ENCODE measurements at regions not wholly inside any gene's neighbourhood (a gene's known extent, or its start where the extent isn't known, plus 50 kb on each side); places are given as distances from the start of the nearest gene placed in this dataset.

GRCh38 chr2:146912536-146912935 is 932.3 kb upstream of the ACVR2A start:
- DNase-seq (ENCODE audit: low read depth in 2 of 2), result no peak

- no peak for DNase-seq (ENCODE audit: low read depth in 2 of 2)
These were observed 936.1 kb upstream of the ACVR2A start for GRCh38 chr2:146908776-146909175.

DNA sequence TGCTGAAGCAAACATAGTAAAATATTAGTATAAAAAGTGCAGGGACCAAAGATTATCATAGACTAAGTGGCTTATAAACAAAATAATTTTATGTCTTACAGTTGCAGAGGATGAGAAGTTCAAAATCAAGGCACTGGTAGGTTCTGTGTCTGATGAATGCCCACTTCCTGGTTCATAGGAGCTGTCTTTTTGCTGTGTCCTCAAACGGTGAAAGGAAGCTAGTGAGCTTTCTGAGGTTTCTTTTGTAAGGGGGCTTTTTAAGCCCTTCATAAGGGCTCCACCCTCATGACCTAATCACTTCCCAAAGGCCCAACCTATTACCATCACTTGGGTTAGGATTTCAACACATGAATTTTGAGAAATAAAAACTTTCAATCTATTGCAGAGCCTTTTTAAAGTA is 946.7 kb upstream of the ACVR2A start:
- no peak for DNase-seq (ENCODE audit: low read depth in 2 of 2)

DNA sequence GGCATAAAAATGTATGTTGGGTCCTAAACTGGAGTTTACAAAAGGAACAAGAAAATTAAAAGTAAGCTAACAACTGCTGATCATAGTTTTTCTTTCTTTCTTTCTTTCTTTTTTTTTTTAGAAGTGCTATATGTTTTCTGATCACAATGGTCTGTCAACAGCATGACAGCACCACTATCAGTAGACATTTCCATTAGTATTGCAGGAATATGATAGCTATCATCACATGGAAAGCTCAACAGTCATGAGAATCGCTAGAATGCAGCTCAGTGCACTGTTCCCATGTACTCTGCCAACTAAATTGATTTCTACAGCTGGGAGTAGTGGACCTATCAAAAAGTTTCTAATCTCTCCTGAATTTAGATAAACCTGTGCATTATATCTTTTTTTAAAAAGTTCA is 950.3 kb upstream of the ACVR2A start:
- no peak for DNase-seq (ENCODE audit: low read depth in 2 of 2)

- no peak for DNase-seq (ENCODE audit: low read depth in 2 of 2)
These were observed 951.3 kb upstream of the ACVR2A start for GRCh38 chr2:146893500-146894041.

GRCh38 chr2:146890491-146890890 is 954.3 kb upstream of the ACVR2A start:
- DNase-seq (ENCODE audit: low read depth in 2 of 2), result no peak

DNA sequence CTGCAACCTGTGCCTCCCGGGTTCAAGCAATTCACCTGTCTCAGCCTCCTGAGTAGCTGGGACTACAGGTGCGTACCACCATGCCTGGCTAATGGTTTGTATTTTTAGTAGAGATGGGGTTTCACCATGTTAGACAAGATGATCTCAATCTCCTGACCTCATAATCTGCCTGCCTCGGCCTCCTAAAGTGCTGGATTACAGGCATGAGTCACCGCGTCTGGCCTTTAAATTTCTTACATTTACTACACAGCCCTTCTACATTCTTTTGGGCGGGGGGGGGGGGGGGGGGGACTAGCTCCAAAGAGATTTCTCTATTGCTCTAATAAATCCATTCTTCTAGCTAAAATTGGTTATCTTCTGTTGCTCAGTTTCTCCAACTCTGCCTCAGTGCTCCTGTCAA is 964.9 kb upstream of the ACVR2A start:
- no peak for DNase-seq (ENCODE audit: low read depth in 2 of 2)

GRCh38 chr2:146874260-146874658 is 970.6 kb upstream of the ACVR2A start:
- DNase-seq (ENCODE audit: low read depth in 2 of 2), result no peak

DNA sequence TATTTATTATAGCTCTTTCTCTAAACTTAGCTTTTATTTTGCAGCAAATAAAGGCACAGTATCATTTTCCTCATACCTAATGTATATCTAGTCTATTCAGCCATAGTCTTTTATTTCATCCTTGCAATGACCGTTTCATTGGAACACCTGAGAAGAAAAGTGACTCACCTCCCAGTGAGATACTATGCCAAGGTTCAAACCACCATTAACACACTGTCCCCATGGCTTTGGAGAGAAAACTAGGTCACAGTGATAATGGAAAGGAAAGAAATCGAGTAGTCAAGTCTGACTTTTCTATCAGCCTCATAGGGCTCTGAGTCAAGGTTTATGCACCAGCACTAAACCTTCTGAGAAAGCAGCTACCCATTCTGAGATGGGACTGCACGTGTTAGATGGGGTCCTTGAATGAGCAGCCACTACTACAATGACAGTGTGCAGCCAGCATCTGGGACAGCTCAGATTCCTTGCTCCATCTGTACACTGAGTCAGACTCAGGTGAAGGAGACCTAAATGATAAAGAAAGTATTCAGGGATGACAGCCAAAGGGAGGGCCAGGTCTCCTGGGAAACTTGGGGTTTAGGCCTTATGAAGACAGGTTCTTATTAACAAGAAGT is 971.1 kb upstream of the ACVR2A start:
- no peak for DNase-seq (ENCODE audit: low read depth in 2 of 2)

DNA sequence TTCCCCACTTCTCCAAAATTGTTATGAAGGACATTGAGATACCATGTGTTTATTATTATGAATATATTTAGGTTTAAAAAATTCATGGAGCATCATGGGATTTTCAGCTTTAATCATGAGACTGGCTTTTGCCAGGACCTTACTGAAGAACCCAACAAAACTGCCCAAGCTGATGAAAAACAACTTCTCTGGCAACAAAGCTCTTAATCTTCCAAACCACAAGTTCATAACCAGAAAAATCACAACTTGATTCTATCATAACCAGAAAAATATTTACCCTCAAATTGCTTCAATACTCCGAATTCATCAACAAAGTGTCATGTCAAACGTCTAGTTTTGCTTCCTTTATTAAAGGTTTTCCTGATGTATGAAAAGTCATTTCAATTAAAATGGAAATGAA is 971.8 kb upstream of the ACVR2A start:
- no peak for DNase-seq (ENCODE audit: low read depth in 2 of 2)

DNA sequence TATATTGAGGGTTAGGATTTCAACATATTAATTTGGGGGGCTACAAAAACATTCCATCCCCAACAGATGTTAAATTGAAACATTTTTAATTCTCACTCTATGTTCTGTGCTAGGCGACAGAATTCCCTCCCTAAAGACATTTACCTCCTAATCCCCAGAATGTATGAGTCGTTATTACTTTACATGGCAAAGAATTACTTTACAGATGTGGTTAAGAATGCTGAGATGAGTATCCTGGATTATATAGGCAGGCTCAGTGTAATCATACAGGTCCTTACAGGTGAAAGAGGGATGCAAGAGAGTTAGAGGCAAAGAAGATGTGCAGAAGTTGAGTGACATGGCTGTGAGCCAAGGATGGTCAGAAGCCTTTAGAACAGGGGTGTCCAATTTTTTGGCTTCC is 974.1 kb upstream of the ACVR2A start:
- no peak for DNase-seq (ENCODE audit: low read depth in 2 of 2)

GRCh38 chr2:146869328-146869727 is 975.5 kb upstream of the ACVR2A start:
- DNase-seq (ENCODE audit: low read depth in 2 of 2), result no peak

DNA sequence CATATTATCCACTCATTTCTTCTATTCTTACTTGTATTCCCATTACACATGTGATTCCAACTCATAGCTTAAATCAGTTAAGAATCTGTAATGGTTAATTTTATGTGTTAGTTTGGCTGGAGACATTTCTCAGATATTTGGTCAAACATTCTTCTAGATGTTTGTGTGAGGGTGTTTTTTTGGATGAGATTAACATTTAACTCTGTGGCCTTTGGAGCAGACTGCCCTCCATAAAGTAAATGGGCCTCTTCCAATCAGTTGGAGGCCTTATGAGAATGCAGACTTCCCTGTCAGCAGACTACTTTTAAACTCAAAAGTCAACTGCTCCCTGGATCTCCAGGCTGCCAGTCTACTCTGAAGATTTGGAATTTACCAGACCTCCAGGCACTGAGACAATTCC is 976.8 kb upstream of the ACVR2A start:
- no peak for DNase-seq (ENCODE audit: low read depth in 2 of 2)

DNA sequence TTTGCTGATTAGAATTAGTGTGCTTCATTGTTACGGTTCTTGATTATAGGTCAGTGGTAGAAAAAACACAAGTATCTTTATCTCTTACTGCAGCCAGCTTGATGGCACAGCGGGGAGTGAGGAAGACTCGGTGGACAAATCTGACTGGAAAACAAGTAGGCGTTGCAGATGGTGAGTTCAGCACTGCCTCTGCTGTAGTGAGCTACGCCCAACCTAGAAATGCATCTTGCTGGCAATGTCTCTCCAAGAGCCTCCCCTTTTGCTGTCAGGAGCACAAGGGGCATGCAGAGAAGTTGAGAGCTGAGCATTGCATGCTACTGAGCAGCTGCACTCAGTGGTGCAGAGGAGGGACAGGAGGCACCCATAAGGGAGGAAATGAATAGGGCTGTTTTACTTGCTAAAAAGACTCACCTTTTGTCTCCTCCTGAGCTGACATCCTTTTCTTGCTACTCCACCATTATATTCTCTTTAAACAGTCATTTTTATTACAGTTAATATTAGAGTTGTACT is 977.3 kb upstream of the ACVR2A start:
- no peak for DNase-seq (ENCODE audit: low read depth in 2 of 2)

GRCh38 chr2:146853741-146854444 is 990.9 kb upstream of the ACVR2A start:
- DNase-seq (ENCODE audit: low read depth in 2 of 2), result no peak

DNA sequence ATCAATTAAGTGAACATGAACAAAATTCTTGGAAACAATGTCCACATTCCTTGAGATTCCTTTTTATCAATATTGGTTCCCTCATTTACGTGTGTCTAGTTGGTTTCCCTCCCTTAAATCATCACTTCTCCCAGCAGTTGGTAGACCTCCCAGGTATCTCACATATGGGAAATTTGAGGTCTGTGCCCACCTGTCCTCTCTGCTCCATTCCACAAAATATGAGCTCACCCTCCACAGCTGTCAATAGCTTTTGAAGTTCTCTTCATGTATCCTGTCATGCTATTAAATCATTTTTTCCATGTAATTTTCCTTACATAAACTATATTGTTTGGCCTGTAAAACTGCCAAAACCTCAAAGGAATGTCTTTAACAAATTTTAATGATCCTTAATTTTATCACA is 992.2 kb upstream of the ACVR2A start:
- no peak for DNase-seq (ENCODE audit: low read depth in 2 of 2)

- no peak for DNase-seq (ENCODE audit: low read depth in 2 of 2)
These were observed 994.1 kb upstream of the ACVR2A start for GRCh38 chr2:146850746-146851145.

GRCh38 chr2:146847846-146848245 is 997.0 kb upstream of the ACVR2A start:
- DNase-seq (ENCODE audit: low read depth in 2 of 2), result no peak

DNA sequence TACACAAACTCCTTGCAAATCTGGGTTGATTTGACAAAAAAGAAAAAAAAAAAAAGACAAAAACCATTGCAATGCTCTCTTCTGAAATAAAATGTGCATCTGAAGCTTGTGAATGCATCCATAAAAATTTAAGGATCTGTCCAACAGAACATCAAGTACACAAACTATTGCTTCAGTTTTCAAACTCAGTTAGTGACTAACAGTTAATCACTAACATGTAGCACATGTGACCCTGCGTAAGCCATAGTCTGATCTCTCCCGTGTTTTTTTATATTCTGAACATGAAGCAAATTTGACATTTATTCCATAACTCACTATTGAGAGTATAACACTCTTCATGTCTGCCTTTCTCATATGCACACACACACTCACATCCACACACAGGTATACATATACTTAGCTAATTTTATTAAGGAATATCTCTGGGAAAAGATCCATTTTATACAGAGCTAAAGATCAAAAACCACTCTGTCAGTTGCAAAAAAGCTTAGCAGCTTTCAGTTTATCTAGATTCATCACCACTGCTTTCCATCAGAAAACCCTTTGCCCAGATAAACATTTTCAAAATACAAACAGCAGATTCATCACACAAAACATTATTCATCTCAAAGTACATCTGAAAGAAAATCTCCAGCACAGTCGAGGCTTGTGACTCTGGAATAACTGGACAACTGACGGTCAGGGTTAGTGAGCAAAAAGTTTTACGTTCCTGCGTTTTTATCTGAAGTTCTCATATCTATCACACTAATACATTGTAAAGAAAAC is 1000.4 kb upstream of the ACVR2A start:
- no peak for DNase-seq (ENCODE audit: low read depth in 2 of 2)

DNA sequence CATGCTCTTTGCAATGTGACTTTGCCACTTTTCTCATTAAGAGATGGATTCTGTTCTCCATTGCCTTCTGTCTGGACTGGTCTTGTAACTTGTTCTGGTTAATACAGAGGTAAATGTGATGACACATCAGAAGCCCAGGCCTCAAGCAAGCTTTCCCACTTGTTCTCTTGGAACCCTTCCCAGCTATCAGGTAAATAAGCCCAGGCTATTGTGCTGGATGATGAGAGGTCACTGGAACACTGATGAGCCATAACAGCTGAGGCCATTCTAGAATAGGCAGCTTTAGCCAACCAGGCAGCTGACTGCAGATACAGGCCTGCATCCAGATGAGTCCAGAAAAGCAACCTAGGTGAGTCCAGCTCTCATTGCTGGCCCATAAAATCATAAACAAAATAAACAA is 1007.0 kb upstream of the ACVR2A start:
- DNase-seq (ENCODE audit: low read depth in 2 of 2), result no peak

- no peak for DNase-seq (ENCODE audit: low read depth in 2 of 2)
These were observed 1018.4 kb upstream of the ACVR2A start for GRCh38 chr2:146826388-146826787.

GRCh38 chr2:146821836-146822316 is 1023.0 kb upstream of the ACVR2A start:
- no peak for DNase-seq (ENCODE audit: low read depth in 2 of 2)

Measured in stimulated activated CD8-positive, alpha-beta memory T cell treated with anti-CD3 and anti-CD28 coated beads, Interleukin-2, amount 100 ng/mL, for 1 hour (primary cell).